Endodermal cell (in vitro differentiated cells): ENCODE measurements at regions not wholly inside any gene's neighbourhood (a gene's known extent, or its start where the extent isn't known, plus 50 kb on each side); places are given as distances from the start of the nearest gene placed in this dataset.

Experiments
- DNase-seq: peaks from one replicate; pipeline ENCODE4 v3.0.0-alpha.2; 2017
- H3K27ac ChIP-seq: 2 replicates; pipeline ENCODE4 v1.5.1; 2013; ENCODE audit warnings: mild to moderate bottlenecking, low read depth, low read length, moderate library complexity
- H3K27me3 ChIP-seq: 2 replicates; pipeline ENCODE4 v1.6.1; 2013; ENCODE audit warnings: mild to moderate bottlenecking, low read length, moderate library complexity; ENCODE audit not compliant: insufficient read depth, control insufficient read depth, poor library complexity, severe bottlenecking
- H3K36me3 ChIP-seq: 2 replicates; pipeline ENCODE4 v1.7.0; 2013; ENCODE audit warnings: mild to moderate bottlenecking, low read length, moderate library complexity; ENCODE audit not compliant: control insufficient read depth, insufficient read depth
- H3K4me1 ChIP-seq: one replicate; pipeline ENCODE4 v1.7.0; 2013; ENCODE audit warnings: low read length; ENCODE audit not compliant: control insufficient read depth, insufficient read depth
- H3K4me3 ChIP-seq: 2 replicates; pipeline ENCODE4 v1.5.1; 2013; ENCODE audit warnings: mild to moderate bottlenecking, low read length, moderate library complexity
- H3K9ac ChIP-seq: 2 replicates; pipeline ENCODE4 v1.6.1; 2013; ENCODE audit warnings: mild to moderate bottlenecking, low read length, moderate library complexity; ENCODE audit not compliant: poor library complexity, severe bottlenecking; ENCODE audit errors: extremely low read depth
- H3K9me3 ChIP-seq: 2 replicates; pipeline ENCODE4 v1.6.1; 2013; ENCODE audit warnings: mild to moderate bottlenecking, low read length, moderate library complexity; ENCODE audit not compliant: control insufficient read depth
- H3K27ac Mint-ChIP-seq: 2 replicates; pipeline ENCODE4 v1.8.0; 2020; ENCODE audit warnings: mixed read lengths
- H3K27me3 Mint-ChIP-seq: 2 replicates; pipeline ENCODE4 v1.8.0; 2021; ENCODE audit warnings: mild to moderate bottlenecking, mixed read lengths; ENCODE audit not compliant: insufficient read depth
- H3K36me3 Mint-ChIP-seq: 2 replicates; pipeline ENCODE4 v1.8.0; 2020; ENCODE audit warnings: low read depth, mixed read lengths
- H3K4me1 Mint-ChIP-seq: 2 replicates; pipeline ENCODE4 v1.8.0; 2020; ENCODE audit warnings: mixed read lengths
- H3K4me3 Mint-ChIP-seq: 2 replicates; pipeline ENCODE4 v1.8.0; 2020; ENCODE audit warnings: mild to moderate bottlenecking, moderate library complexity, mixed read lengths
- H3K9me3 Mint-ChIP-seq: 2 replicates; pipeline ENCODE4 v1.8.0; 2020; ENCODE audit warnings: mild to moderate bottlenecking, mixed read lengths
- WGBS, 2 experiments: methylation state at CpG; one replicate each; pipeline versions ENCODE4 v1.1.5 to v1.1.7; 2013; ENCODE audit warnings: missing lambda C conversion rate in 2 of 2, mixed read lengths in 1 of 2; ENCODE audit not compliant: insufficient coverage in 1 of 2, insufficient read length in 1 of 2; 5-methylcytosine and 5-hydroxymethylcytosine counted together
- TF ChIP-seq, protein P1 (sequence below): fragments of 200-600 bp; sonication (generic); conservative IDR thresholded peaks from 2 replicates; pipeline ENCODE4 v1.5.0; 2021; ENCODE audit warnings: antibody characterized with exemption, mild to moderate bottlenecking

DNA sequence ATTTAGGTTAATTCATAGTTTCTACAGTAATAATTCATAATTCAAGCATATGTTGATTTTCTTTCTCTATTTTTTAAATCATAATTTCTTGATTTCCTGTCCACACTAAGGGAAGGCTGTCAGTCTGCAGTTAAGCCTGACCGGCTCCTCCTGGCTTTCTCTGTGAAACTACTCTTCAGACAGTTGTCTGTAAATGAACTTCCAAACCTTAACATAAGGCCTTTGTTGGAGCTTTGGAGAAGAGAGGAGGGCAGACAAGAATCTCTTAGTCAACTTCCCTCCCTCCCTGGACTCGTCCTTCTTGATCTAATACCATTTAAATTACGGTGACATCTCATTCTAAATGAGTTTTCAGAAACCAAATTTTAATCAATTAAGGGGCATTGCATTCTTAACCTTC lies 404.1 kb upstream of the ST6GAL2 start:
- DNase-seq = no peak
- Histone ChIP-seq H3K9me3 (no peaks in the 10 kb centered on the region), H3K4me3 (no peak overlapping the region), H3K9ac (no peak overlapping the region), H3K27me3 (no peaks in the 10 kb centered on the region), H3K4me1 (peaks cover 13% of the 10 kb centered on the region), H3K27ac (no peak overlapping the region), H3K36me3 (no peaks in the 10 kb centered on the region)
- Mint-ChIP-seq H3K9me3 (peaks cover 6% of the 10 kb centered on the region), H3K27me3 (peaks cover 6% of the 10 kb centered on the region), H3K4me3 (no peak overlapping the region), H3K27ac (no peak overlapping the region), H3K4me1 (peaks cover 13% of the 10 kb centered on the region), H3K36me3 (no peaks in the 10 kb centered on the region)
- TF ChIP-seq, protein P1, sequence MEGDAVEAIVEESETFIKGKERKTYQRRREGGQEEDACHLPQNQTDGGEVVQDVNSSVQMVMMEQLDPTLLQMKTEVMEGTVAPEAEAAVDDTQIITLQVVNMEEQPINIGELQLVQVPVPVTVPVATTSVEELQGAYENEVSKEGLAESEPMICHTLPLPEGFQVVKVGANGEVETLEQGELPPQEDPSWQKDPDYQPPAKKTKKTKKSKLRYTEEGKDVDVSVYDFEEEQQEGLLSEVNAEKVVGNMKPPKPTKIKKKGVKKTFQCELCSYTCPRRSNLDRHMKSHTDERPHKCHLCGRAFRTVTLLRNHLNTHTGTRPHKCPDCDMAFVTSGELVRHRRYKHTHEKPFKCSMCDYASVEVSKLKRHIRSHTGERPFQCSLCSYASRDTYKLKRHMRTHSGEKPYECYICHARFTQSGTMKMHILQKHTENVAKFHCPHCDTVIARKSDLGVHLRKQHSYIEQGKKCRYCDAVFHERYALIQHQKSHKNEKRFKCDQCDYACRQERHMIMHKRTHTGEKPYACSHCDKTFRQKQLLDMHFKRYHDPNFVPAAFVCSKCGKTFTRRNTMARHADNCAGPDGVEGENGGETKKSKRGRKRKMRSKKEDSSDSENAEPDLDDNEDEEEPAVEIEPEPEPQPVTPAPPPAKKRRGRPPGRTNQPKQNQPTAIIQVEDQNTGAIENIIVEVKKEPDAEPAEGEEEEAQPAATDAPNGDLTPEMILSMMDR = no peak
- WGBS, 2 experiments = 89% methylated on average over 3 of the region's 3 CpGs; no CpG with 5 or more reads in 1 of the 2 experiments

DNA sequence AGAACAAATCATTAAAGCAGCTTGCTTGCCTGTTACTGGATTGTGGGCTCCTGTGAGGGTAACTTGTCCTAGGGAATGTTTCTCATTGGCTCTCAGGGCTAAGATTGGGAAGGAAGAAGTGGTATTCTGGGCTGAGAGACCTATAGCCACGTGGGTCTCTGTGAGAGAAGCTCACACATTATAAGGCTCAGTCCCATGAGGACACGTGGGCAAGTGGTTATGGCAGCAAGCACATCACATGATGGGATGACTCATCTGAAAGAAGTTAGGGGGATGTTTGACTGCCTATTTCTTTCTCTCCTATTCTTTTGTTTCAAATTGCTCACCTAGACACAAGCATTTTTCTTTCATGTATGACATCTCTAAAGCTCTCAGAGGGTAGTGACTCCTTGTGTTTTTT lies 418.0 kb upstream of the ST6GAL2 start:
- Mint-ChIP-seq H3K27me3 (no peaks in the 10 kb centered on the region), H3K36me3 (no peaks in the 10 kb centered on the region), H3K4me1 (peaks cover 6% of the 10 kb centered on the region), H3K27ac (no peak overlapping the region), H3K4me3 (no peak overlapping the region), H3K9me3 (peaks cover 8% of the 10 kb centered on the region)
- no peaks in the 10 kb centered on the region for H3K9me3 ChIP-seq
- no peaks in the 10 kb centered on the region for H3K4me1 ChIP-seq
- H3K36me3 ChIP-seq = no peaks in the 10 kb centered on the region
- WGBS, 2 experiments = 90% methylated on average over 2 of the region's 2 CpGs; no CpG with 5 or more reads in 1 of the 2 experiments
- H3K27me3 ChIP-seq = no peaks in the 10 kb centered on the region
- no peak overlapping the region for H3K4me3 ChIP-seq
- no peak overlapping the region for H3K9ac ChIP-seq
- TF ChIP-seq, protein P1 = no peak
- H3K27ac ChIP-seq = no peak overlapping the region
- DNase-seq = no peak

DNA sequence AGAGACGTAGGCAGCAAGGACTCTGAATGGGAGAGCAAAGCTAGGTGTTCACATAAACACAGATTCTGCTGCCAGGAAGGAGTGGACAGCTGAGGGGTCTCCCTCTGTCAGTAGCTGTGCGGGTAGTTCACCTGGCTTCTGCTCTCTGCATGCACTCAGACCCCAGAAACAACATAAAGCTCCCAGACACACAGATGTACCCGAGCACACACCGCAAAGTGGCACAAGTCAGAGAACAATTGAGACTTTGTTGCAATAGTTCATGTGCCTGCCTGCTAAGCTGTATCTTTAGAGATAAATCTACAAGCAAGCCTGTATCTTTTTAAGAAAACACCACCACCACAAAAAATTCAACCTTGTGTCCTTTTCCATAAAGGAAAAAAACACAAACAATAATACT lies 420.0 kb upstream of the ST6GAL2 start:
- Mint-ChIP-seq H3K27ac (peak overlapping the region; percentile 12), H3K27me3 (no peaks in the 10 kb centered on the region), H3K4me3 (no peak overlapping the region), H3K36me3 (peaks cover 4% of the 10 kb centered on the region), H3K4me1 (peaks cover 11% of the 10 kb centered on the region), H3K9me3 (peaks cover 12% of the 10 kb centered on the region)
- WGBS, 2 experiments = 89 to 100% methylated on average over 2 to 4 of the region's 4 CpGs
- TF ChIP-seq, protein P1 = no peak
- no peak overlapping the region for H3K9ac ChIP-seq
- peaks cover 4% of the 10 kb centered on the region for H3K9me3 ChIP-seq
- DNase-seq = no peak
- no peaks in the 10 kb centered on the region for H3K36me3 ChIP-seq
- no peak overlapping the region for H3K4me3 ChIP-seq
- H3K4me1 ChIP-seq = no peaks in the 10 kb centered on the region
- H3K27ac ChIP-seq = no peak overlapping the region
- H3K27me3 ChIP-seq = no peaks in the 10 kb centered on the region
